T-helper 2 cell treated with Interferon-gamma antibody and Interleukin-4, amounts not matched to agents 5 μg/mL and 100 μg/mL, for 36 hours (primary cell): ENCODE measurements at regions not wholly inside any gene's neighbourhood (a gene's known extent, or its start where the extent isn't known, plus 50 kb on each side); places are given as distances from the start of the nearest gene placed in this dataset.

ENCODE experiments used
- DNase-seq: peaks from one replicate; pipeline ENCODE4 v3.0.0; 2021; ENCODE audit warnings: low spot score
- H3K27ac Mint-ChIP-seq: one replicate; pipeline ENCODE4 v1.8.0; 2021; ENCODE audit warnings: mild to moderate bottlenecking, mixed read lengths
- H3K27me3 Mint-ChIP-seq: one replicate; pipeline ENCODE4 v1.8.0; 2021; ENCODE audit warnings: low read depth, mixed read lengths
- H3K36me3 Mint-ChIP-seq: one replicate; pipeline ENCODE4 v1.8.0; 2021; ENCODE audit warnings: low read depth, mixed read lengths
- H3K4me1 Mint-ChIP-seq: one replicate; pipeline ENCODE4 v1.8.0; 2021; ENCODE audit warnings: low read depth, mixed read lengths
- H3K4me3 Mint-ChIP-seq: one replicate; pipeline ENCODE4 v1.8.0; 2022; ENCODE audit warnings: mild to moderate bottlenecking, moderate library complexity, mixed read lengths
- H3K9me3 Mint-ChIP-seq: one replicate; pipeline ENCODE4 v1.8.0; 2021; ENCODE audit warnings: mixed read lengths

- no peak overlapping the region for H3K27ac Mint-ChIP-seq
- H3K4me1 Mint-ChIP-seq: no peaks in the 10 kb centered on the region
- H3K27me3 Mint-ChIP-seq: no peaks in the 10 kb centered on the region
- H3K36me3 Mint-ChIP-seq: no peaks in the 10 kb centered on the region
- H3K4me3 Mint-ChIP-seq: no peak overlapping the region
- H3K9me3 Mint-ChIP-seq: no peaks in the 10 kb centered on the region
- no peak for DNase-seq
These were observed 502.9 kb upstream of the CELF2 start for GRCh38 chr10:10514797-10515196.

DNA sequence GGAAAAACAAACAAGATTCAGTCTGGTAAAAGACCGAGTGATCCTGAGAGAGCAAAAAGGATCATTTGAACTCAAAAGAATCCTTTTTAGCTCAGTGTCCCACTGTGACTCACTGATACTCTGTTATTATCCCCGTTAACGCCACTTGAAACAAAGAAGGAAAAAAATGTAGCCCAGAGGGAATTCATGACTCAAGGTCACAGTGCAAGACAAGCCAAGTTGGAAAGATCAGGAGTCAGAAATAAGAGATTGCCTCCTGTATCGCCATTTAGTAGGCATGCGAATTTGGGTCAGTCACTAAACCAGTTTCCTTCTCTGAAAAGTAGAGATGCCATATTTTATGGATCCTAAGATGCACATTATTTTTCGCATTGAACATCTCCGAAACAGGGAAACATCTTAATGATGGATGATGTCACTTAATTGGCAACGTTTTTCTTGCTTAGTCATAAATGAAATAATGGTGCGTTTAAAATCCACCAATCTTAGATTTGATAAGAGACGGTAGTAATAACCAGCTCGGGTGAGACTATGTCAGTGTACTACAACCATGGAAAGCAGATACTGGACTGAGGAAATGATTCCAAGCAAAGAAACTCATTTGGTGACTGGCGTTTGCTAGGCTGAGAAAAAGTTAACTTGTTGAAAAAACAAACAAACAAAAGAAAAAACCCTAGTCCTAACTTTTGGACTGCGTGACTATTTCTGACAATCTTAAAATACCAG lies 502.0 kb upstream of the CELF2 start:
- H3K27me3 Mint-ChIP-seq: no peaks in the 10 kb centered on the region
- H3K9me3 Mint-ChIP-seq: no peaks in the 10 kb centered on the region
- DNase-seq: no peak
- H3K27ac Mint-ChIP-seq: no peak overlapping the region
- H3K36me3 Mint-ChIP-seq: no peaks in the 10 kb centered on the region
- H3K4me3 Mint-ChIP-seq: no peak overlapping the region
- no peaks in the 10 kb centered on the region for H3K4me1 Mint-ChIP-seq

DNA sequence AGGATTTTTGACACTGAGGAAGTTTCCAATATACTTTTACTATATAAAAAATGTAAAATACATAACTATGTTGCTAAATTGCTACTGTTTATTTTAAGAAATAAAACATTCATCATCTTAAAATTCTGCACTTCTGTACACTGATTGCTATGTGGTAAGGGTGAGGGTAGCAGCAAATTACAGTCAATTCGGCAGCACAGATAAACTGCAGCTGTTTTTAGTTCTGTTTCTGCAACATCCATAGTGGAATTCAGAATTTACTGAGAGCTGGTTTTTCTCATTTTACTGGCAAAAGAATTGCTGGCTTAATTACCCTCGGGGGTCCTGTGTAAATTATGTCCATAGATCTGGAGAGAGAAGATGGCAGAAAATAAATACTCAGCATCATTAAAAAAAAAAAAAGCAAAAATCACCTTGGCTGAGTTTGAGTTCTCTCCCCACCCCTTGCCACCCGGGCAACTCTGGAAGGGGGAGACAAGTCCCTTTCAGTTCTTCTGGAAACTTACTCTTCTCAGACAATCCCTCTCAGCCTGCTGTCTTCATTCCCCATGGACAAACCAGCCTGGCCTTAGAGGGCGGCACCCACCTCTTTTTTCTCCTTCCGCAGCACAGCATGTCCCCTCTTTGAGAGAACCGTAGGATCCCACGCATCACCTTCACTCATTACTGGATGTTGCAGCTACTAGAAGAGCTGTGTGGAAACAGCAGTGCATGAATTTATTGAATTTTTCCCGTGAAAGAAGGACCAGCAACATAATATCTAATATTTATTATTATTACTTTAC lies 501.1 kb upstream of the CELF2 start:
- Mint-ChIP-seq H3K4me3 (no peak overlapping the region), H3K27ac (no peak overlapping the region), H3K36me3 (no peaks in the 10 kb centered on the region), H3K4me1 (no peaks in the 10 kb centered on the region), H3K9me3 (no peaks in the 10 kb centered on the region), H3K27me3 (no peaks in the 10 kb centered on the region)
- no peak for DNase-seq

- Mint-ChIP-seq H3K9me3 (no peaks in the 10 kb centered on the region), H3K4me1 (no peaks in the 10 kb centered on the region), H3K36me3 (no peaks in the 10 kb centered on the region), H3K4me3 (no peak overlapping the region), H3K27me3 (no peaks in the 10 kb centered on the region), H3K27ac (no peak overlapping the region)
- no peak for DNase-seq
These were observed 499.8 kb upstream of the CELF2 start for GRCh38 chr10:10517866-10518265.

- no peaks in the 10 kb centered on the region for H3K36me3 Mint-ChIP-seq
- no peak overlapping the region for H3K27ac Mint-ChIP-seq
- H3K4me1 Mint-ChIP-seq: no peaks in the 10 kb centered on the region
- DNase-seq: no peak
- H3K4me3 Mint-ChIP-seq: no peak overlapping the region
- no peaks in the 10 kb centered on the region for H3K9me3 Mint-ChIP-seq
- no peaks in the 10 kb centered on the region for H3K27me3 Mint-ChIP-seq
These were observed 498.0 kb upstream of the CELF2 start for GRCh38 chr10:10519674-10520073.

DNA sequence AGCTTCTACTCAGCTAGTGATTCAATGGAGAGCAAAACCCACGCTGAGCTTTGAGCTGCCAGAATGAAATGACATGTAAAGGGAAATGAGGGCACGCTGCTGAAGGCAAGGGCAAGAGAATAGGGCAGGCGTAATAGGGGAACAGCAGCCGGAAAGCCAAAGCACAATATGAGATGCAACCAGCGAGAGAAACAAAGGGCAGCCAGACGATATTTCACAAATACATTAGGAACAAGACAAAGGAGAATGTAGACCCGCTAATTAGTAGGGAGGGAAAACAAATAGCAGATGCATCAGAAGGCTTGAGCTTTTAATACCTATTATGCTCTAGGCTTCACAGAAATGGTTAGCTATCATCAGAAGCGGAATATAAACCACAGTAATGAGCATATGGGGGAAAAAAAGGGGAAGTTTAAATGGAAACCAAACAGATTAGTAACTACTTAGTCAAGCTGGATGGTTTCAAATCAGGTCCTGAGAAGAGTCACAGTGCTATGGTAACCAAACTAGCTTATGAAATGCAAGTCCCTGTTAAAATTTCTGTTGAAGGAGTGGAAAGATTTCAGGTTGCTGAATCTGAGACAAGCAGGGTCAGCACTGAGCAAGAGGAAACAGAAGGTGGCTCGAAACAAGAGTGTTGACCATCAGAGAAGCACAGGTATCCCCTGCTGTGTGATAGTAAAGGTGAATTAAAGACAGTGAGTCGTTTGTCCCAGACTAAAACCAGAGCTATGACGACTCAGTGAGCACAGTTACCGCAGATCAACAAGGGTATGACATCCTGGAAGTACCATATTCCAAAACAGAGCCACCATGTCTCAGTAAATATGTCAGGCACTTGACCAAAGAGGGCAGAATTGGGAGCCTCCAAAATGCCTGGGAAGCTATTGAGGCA lies 496.9 kb upstream of the CELF2 start:
- no peaks in the 10 kb centered on the region for H3K4me1 Mint-ChIP-seq
- no peak for DNase-seq
- H3K27me3 Mint-ChIP-seq: no peaks in the 10 kb centered on the region
- H3K36me3 Mint-ChIP-seq: no peaks in the 10 kb centered on the region
- H3K4me3 Mint-ChIP-seq: no peak overlapping the region
- H3K9me3 Mint-ChIP-seq: no peaks in the 10 kb centered on the region
- H3K27ac Mint-ChIP-seq: no peak overlapping the region

GRCh38 chr10:10526846-10527245 lies 490.8 kb upstream of the CELF2 start:
- no peaks in the 10 kb centered on the region for H3K9me3 Mint-ChIP-seq
- no peak overlapping the region for H3K27ac Mint-ChIP-seq
- H3K36me3 Mint-ChIP-seq: no peaks in the 10 kb centered on the region
- peaks cover 3% of the 10 kb centered on the region for H3K27me3 Mint-ChIP-seq
- DNase-seq: no peak
- H3K4me1 Mint-ChIP-seq: no peaks in the 10 kb centered on the region
- H3K4me3 Mint-ChIP-seq: no peak overlapping the region

GRCh38 chr10:10527861-10528562 lies 489.7 kb upstream of the CELF2 start:
- H3K4me3 Mint-ChIP-seq: no peak overlapping the region
- DNase-seq: no peak
- no peak overlapping the region for H3K27ac Mint-ChIP-seq
- no peaks in the 10 kb centered on the region for H3K4me1 Mint-ChIP-seq
- H3K9me3 Mint-ChIP-seq: no peaks in the 10 kb centered on the region
- H3K27me3 Mint-ChIP-seq: peaks cover 3% of the 10 kb centered on the region
- no peaks in the 10 kb centered on the region for H3K36me3 Mint-ChIP-seq

DNA sequence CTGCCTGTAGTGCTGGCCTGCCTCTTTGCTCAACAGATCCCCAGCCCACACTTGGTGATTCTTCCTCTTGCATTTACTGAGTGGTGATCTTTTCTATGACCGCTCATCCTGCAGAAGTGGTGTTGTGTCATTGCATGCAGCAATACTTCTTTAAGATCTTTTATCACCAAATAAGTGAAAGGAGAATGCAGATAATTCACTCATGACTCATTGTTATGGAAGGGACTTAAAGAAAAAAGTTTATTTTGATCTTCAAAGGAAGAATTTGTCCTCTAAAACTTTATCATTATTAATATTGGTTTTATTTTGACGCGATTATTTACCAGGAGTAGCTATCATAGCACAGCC lies 489.1 kb upstream of the CELF2 start:
- H3K9me3 Mint-ChIP-seq: no peaks in the 10 kb centered on the region
- no peaks in the 10 kb centered on the region for H3K4me1 Mint-ChIP-seq
- H3K4me3 Mint-ChIP-seq: no peak overlapping the region
- H3K36me3 Mint-ChIP-seq: no peaks in the 10 kb centered on the region
- DNase-seq: no peak
- peaks cover 3% of the 10 kb centered on the region for H3K27me3 Mint-ChIP-seq
- H3K27ac Mint-ChIP-seq: no peak overlapping the region

DNA sequence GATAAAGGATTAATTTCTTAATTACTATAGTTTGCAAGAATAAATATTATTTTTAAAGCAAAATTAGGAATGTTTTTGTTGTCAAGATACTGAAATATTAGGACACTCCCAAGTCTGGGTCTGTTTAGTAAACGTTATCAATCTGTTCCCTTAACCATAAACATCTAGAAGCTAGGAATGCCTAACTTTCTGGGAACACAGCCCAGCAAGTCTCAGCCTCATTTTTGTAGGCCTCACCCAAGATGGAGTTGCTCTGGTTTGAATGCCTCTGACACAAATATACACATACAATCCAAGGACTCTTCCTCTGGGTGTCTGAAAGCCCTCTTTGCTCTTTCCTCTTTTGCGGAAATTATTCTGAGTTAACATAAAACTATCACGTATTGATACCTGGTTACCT lies 487.4 kb upstream of the CELF2 start:
- no peaks in the 10 kb centered on the region for H3K36me3 Mint-ChIP-seq
- DNase-seq: no peak
- no peaks in the 10 kb centered on the region for H3K4me1 Mint-ChIP-seq
- no peak overlapping the region for H3K4me3 Mint-ChIP-seq
- H3K27me3 Mint-ChIP-seq: peaks cover 3% of the 10 kb centered on the region
- no peak overlapping the region for H3K27ac Mint-ChIP-seq
- H3K9me3 Mint-ChIP-seq: no peaks in the 10 kb centered on the region

DNA sequence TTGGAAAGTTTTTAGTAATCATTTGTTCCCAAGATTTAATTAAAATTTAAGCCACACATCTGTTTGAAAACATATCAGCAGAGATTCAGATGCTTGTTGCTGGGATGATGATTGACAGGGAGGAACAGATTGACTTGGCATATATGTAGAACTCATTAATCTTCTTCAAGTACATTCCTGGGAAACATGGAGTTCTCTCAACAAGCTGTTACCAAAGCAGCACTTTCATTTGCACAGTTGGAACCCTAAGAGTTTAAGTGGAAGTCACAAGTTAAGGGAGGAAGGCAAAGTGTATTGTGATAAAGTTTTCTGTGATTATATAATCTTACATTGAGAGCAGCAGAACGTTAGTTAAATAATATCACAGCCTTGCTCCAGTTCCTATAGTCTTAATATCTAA lies 485.4 kb upstream of the CELF2 start:
- no peak for DNase-seq
- Mint-ChIP-seq H3K9me3 (no peaks in the 10 kb centered on the region), H3K36me3 (no peaks in the 10 kb centered on the region), H3K27ac (no peak overlapping the region), H3K27me3 (peaks cover 3% of the 10 kb centered on the region), H3K4me1 (no peaks in the 10 kb centered on the region), H3K4me3 (no peak overlapping the region)

DNA sequence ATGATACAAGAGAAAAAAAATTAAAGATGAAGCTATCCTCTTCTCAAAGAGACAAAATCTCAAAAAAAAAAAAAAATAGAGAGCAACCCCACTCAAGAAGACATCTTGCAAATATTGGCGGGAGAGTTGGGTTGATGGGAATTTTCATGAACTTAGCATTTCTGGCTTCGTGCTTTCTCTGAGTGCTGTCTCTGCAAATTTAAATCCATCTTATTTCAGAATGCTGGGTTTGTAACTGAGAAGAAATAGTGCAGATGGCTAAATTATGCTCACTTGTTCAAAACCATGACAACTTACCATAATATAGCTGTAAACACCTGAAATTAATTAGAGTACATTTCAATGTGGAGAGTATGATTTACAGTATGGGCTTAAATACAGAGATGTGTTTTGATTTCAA lies 484.8 kb upstream of the CELF2 start:
- no peaks in the 10 kb centered on the region for H3K9me3 Mint-ChIP-seq
- no peak overlapping the region for H3K27ac Mint-ChIP-seq
- DNase-seq: no peak
- no peak overlapping the region for H3K4me3 Mint-ChIP-seq
- no peaks in the 10 kb centered on the region for H3K4me1 Mint-ChIP-seq
- peaks cover 3% of the 10 kb centered on the region for H3K27me3 Mint-ChIP-seq
- H3K36me3 Mint-ChIP-seq: no peaks in the 10 kb centered on the region

DNA sequence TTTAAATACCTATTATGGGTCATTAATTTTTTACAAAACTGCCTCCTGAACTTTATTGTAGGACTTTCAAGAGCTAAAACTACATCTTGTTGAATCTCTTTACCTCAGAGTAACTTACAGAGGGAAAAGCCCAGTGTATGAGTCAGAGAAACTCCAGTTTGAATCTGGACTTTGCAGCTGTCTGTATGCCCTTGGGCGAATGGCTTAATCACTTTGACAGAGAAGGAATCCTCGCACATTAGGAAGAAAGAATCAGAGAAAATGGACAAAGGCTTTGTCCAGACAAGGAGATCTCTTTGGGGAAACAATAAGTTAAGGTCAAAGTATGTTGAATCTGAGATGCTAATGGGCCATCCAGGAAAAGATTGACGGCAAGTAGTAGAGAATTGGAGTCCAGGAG lies 484.2 kb upstream of the CELF2 start:
- H3K36me3 Mint-ChIP-seq: no peaks in the 10 kb centered on the region

DNA sequence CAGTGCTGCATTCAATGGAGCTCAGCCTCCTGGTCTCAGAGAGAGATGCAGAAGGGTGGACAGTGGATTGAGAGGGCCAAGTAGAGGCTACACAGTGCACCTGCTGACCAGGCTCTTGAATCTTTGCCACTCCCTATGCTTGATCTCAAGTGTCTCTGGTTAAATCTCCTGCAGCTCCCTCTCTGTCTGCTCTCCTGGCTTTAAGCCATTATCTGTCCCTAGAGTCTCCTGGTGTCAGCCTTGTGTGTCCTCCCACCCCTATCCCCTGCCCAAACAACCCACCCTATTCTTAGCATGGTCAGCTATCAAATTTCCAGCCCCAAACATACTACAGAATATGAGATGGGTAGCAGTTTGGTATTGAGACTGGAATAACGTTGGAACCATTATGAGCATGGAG lies 479.3 kb upstream of the CELF2 start:
- no peaks in the 10 kb centered on the region for H3K9me3 Mint-ChIP-seq

More for the DNA sequence above, 484.2 kb upstream of the CELF2 start:
- Mint-ChIP-seq H3K27ac (no peak overlapping the region), H3K4me3 (no peak overlapping the region), H3K9me3 (no peaks in the 10 kb centered on the region), H3K4me1 (no peaks in the 10 kb centered on the region), H3K27me3 (peaks cover 3% of the 10 kb centered on the region)
- DNase-seq: no peak

More for the DNA sequence above, 479.3 kb upstream of the CELF2 start:
- H3K36me3 Mint-ChIP-seq: no peaks in the 10 kb centered on the region
- H3K4me3 Mint-ChIP-seq: no peak overlapping the region
- no peaks in the 10 kb centered on the region for H3K4me1 Mint-ChIP-seq
- no peak overlapping the region for H3K27ac Mint-ChIP-seq
- no peak for DNase-seq
- H3K27me3 Mint-ChIP-seq: no peaks in the 10 kb centered on the region
